NB4 (cell line): ENCODE measurements at regions not wholly inside any gene's neighbourhood (a gene's known extent, or its start where the extent isn't known, plus 50 kb on each side); places are given as distances from the start of the nearest gene placed in this dataset.

Source experiments
- POLR2A ChIP-seq: IDR thresholded peaks from 2 replicates; pipeline ENCODE4 v1.6.1; 2011; ENCODE audit warnings: mild to moderate bottlenecking; ENCODE audit not compliant: insufficient read length; ENCODE audit errors: extremely low read depth
- TF ChIP-seq, protein P1 (sequence below): IDR thresholded peaks from one replicate; pipeline ENCODE4 v1.5.1; 2012; ENCODE audit warnings: low read depth, low read length

DNA sequence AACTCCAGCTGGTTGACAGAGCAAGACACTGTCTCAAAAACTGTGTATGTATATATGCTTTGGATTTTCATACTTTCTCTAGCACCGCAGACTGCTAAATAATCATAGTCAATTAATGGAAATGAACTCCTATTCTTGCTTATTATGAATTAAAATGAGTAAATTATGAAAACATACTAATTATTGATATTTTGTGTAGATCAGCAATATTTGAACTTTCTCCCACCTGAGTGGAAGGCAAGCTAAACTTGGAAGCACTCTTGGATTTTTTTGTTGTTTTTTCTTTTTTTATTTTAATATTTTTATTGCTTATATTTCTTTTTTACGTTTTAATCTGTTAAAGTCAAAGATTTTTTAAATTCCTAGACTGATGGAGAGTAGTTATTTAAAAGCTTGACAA lies 201.7 kb downstream of the CDRT15L2 start:
- TF ChIP-seq, protein P1, sequence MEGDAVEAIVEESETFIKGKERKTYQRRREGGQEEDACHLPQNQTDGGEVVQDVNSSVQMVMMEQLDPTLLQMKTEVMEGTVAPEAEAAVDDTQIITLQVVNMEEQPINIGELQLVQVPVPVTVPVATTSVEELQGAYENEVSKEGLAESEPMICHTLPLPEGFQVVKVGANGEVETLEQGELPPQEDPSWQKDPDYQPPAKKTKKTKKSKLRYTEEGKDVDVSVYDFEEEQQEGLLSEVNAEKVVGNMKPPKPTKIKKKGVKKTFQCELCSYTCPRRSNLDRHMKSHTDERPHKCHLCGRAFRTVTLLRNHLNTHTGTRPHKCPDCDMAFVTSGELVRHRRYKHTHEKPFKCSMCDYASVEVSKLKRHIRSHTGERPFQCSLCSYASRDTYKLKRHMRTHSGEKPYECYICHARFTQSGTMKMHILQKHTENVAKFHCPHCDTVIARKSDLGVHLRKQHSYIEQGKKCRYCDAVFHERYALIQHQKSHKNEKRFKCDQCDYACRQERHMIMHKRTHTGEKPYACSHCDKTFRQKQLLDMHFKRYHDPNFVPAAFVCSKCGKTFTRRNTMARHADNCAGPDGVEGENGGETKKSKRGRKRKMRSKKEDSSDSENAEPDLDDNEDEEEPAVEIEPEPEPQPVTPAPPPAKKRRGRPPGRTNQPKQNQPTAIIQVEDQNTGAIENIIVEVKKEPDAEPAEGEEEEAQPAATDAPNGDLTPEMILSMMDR, result no peak
- TF ChIP-seq POLR2A, result no peak
